Activated CD4-positive, alpha-beta memory T cell treated with anti-CD3 and anti-CD28 coated beads for 36 hours (primary cell): ENCODE measurements at regions not wholly inside any gene's neighbourhood (a gene's known extent, or its start where the extent isn't known, plus 50 kb on each side); places are given as distances from the start of the nearest gene placed in this dataset.

Experiments
- CTCF ChIA-PET: fragments of 350-600 bp; sonication (Branson Sonifier 250); formaldehyde crosslinking; loops from one replicate; lab custom pipeline; 2021; ENCODE audit warnings: antibody characterized with exemption, inconsistent platforms; lab: Charles Lee
- POLR2A ChIA-PET: fragments of 350-600 bp; sonication (Branson Sonifier 250); formaldehyde crosslinking; loops from one replicate; lab custom pipeline; 2021; ENCODE audit warnings: antibody characterized with exemption; lab: Charles Lee
- DNase-seq: peaks from one replicate; pipeline ENCODE4 v3.0.0-alpha.2; 2020
- H3K27ac Mint-ChIP-seq: one replicate; pipeline ENCODE4 v1.8.0; 2021; ENCODE audit warnings: mixed read lengths
- H3K27me3 Mint-ChIP-seq: one replicate; pipeline ENCODE4 v1.8.0; 2021; ENCODE audit warnings: mixed read lengths
- H3K36me3 Mint-ChIP-seq: one replicate; pipeline ENCODE4 v1.8.0; 2021; ENCODE audit warnings: mixed read lengths
- H3K4me1 Mint-ChIP-seq: one replicate; pipeline ENCODE4 v1.8.0; 2021; ENCODE audit warnings: low read depth, mixed read lengths
- H3K4me3 Mint-ChIP-seq: one replicate; pipeline ENCODE4 v1.8.0; 2021; ENCODE audit warnings: mild to moderate bottlenecking, mixed read lengths
- H3K9me3 Mint-ChIP-seq: one replicate; pipeline ENCODE4 v1.8.0; 2021; ENCODE audit warnings: mixed read lengths
- intact Hi-C: fragments of 100-400 bp; cut with micrococcal nuclease; formaldehyde crosslinking; loops from one replicate; pipeline ENCODE4 v1.15.1; 2023

DNA sequence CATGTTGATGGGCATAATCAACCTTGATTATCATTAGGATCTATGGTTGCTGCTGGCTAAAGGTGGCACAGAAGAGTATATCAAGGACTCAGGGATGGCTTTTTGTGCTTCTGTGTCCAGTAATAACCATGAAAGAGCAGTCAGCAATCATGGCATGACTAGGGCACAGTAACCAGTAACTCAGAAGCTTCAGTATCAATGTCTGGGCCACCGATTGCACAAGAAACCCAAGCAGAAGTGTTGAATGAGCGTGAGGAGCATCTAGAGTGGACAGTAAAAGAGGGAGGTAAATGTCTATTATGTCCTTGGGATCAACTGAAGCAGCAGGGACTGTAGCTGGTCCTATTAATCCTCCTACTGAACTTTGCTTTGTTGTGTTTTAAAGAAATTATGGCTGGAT is 81.5 kb upstream of the F13A1 start:
- Mint-ChIP-seq H3K4me1 (no peaks in the 10 kb centered on the region), H3K27ac (no peak overlapping the region), H3K36me3 (no peaks in the 10 kb centered on the region), H3K4me3 (no peak overlapping the region), H3K9me3 (no peaks in the 10 kb centered on the region), H3K27me3 (peaks cover 5% of the 10 kb centered on the region)
- intact Hi-C loops, result no loop called here
- ChIA-PET CTCF (no interaction called here), POLR2A (no interaction called here)
- DNase-seq, result no peak

DNA sequence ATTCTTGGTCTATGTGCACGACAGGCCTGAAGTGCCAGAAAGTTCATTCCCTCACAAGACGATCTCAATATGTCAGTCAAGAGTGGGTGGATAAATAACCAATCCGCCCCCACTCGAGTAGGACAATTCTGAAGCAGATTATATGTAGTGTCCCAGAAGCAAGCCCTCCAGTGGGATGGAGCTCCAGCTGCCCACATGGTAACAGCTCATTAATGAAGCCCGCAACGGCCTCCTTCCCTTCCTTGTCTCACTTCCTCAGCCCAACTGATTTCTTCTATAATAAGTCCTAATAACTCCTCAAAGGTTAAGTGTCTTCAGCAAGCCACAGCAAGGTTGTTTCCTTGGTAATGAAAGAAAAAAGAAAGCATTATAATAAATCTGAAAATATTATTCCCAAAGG is 82.1 kb upstream of the F13A1 start:
- Mint-ChIP-seq H3K36me3 (no peaks in the 10 kb centered on the region), H3K4me3 (no peak overlapping the region), H3K27me3 (peaks cover 5% of the 10 kb centered on the region), H3K4me1 (no peaks in the 10 kb centered on the region), H3K27ac (no peak overlapping the region), H3K9me3 (no peaks in the 10 kb centered on the region)
- ChIA-PET CTCF (no interaction called here), POLR2A (no interaction called here)
- DNase-seq, result no peak
- intact Hi-C loops, result no loop called here

- Mint-ChIP-seq H3K27ac (no peak overlapping the region), H3K4me1 (no peaks in the 10 kb centered on the region), H3K36me3 (no peaks in the 10 kb centered on the region), H3K4me3 (no peak overlapping the region), H3K9me3 (no peaks in the 10 kb centered on the region), H3K27me3 (peaks cover 6% of the 10 kb centered on the region)
- POLR2A ChIA-PET, result no interaction called here
- intact Hi-C loops, result no loop called here
- CTCF ChIA-PET, result no interaction called here
- DNase-seq, result no peak
Observed at GRCh38 chr6:6405031-6405430, 84.6 kb upstream of the F13A1 start.

GRCh38 chr6:6405997-6406714 is 85.7 kb upstream of the F13A1 start:
- DNase-seq, result no peak
- H3K36me3 Mint-ChIP-seq, result no peaks in the 10 kb centered on the region
- H3K27me3 Mint-ChIP-seq, result peaks cover 6% of the 10 kb centered on the region
- H3K9me3 Mint-ChIP-seq, result no peaks in the 10 kb centered on the region
- no peaks in the 10 kb centered on the region for H3K4me1 Mint-ChIP-seq
- no peak overlapping the region for H3K4me3 Mint-ChIP-seq
- POLR2A ChIA-PET, result no interaction called here
- no peak overlapping the region for H3K27ac Mint-ChIP-seq
- intact Hi-C loops, result no loop called here
- CTCF ChIA-PET, result no interaction called here

DNA sequence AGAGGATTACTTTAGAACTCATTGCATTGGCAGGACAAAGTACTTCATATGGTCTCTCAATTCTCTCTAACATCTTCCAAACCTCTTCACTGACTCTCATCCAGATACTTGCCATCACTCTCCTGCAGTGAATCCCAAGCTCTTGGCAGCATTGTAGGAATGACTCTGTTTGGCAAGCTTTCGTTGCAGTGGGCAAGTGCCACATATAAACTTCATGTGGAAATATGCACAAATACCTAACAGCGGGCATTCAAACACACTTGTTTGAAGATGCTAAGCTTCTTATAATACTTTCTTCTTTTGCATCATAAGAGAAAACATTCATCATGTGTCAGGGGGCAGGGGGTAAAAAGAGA is 86.2 kb upstream of the F13A1 start:
- Mint-ChIP-seq H3K4me1 (no peaks in the 10 kb centered on the region), H3K4me3 (no peak overlapping the region), H3K27me3 (peaks cover 6% of the 10 kb centered on the region), H3K9me3 (no peaks in the 10 kb centered on the region), H3K36me3 (no peaks in the 10 kb centered on the region), H3K27ac (no peak overlapping the region)
- intact Hi-C loops, result no loop called here
- CTCF ChIA-PET, result no interaction called here
- DNase-seq, result no peak
- POLR2A ChIA-PET, result no interaction called here

- H3K4me3 Mint-ChIP-seq, result no peak overlapping the region
- H3K9me3 Mint-ChIP-seq, result no peaks in the 10 kb centered on the region
- ChIA-PET CTCF (no interaction called here), POLR2A (no interaction called here)
- H3K4me1 Mint-ChIP-seq, result no peaks in the 10 kb centered on the region
- intact Hi-C loops, result no loop called here
- no peak overlapping the region for H3K27ac Mint-ChIP-seq
- no peaks in the 10 kb centered on the region for H3K36me3 Mint-ChIP-seq
- no peak for DNase-seq
- peaks cover 5% of the 10 kb centered on the region for H3K27me3 Mint-ChIP-seq
Observed at GRCh38 chr6:6407071-6407741, 86.7 kb upstream of the F13A1 start.

DNA sequence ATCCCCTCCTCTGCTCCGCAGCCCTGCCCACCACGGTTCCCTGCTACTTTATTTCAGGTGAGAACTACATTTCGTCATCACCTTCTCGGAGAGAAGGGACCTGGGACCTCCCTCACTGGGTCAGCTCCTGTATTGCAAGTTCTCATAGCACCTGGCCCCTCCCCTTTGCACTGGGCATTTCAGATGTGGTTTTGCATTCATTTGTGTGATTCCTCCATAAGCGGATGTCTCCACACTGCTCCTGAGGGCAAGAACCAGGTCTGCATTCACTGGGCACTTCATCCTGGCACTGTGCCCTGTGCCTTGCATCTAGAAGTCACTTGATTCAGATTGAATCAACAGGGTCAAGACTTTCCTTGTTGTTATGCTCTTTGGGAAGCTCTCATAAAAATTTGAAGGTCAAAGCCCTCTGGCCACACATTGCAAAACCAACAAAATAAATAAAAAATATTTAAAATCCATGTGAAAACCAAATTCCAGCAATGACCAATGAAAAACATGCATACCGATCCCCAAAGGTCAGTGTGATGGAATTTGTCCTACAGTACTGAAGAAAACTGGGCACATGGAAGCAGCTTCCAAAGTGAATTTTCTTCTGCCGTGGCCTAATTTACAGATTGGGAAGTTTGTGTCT is 89.1 kb upstream of the F13A1 start:
- ChIA-PET CTCF (no interaction called here), POLR2A (no interaction called here)
- intact Hi-C loops, result no loop called here
- no peak for DNase-seq
- H3K27ac Mint-ChIP-seq, result no peak overlapping the region
- no peaks in the 10 kb centered on the region for H3K9me3 Mint-ChIP-seq
- peaks cover 6% of the 10 kb centered on the region for H3K27me3 Mint-ChIP-seq
- no peak overlapping the region for H3K4me3 Mint-ChIP-seq
- no peaks in the 10 kb centered on the region for H3K4me1 Mint-ChIP-seq
- no peaks in the 10 kb centered on the region for H3K36me3 Mint-ChIP-seq

DNA sequence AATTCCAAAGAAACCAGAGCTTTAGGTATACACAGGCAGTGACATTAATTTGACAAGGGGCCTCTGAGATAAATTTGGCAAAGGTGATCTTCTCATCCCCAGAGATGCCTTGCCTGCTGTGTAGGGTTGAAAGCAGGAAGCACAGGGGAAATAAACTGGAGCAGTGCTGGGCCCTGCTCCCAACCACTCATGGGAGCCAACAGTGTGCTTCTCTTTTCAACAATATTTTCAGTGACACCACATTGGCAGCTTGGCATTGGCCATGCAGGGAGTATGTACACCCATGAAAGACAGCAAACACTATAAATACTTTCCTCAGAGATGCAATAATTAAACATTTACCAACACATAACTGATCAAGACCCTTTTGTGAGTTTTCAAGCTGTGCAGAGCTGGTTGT is 90.7 kb upstream of the F13A1 start:
- POLR2A ChIA-PET, result no interaction called here
- no peaks in the 10 kb centered on the region for H3K4me1 Mint-ChIP-seq
- H3K4me3 Mint-ChIP-seq, result no peak overlapping the region
- DNase-seq, result no peak
- H3K36me3 Mint-ChIP-seq, result no peaks in the 10 kb centered on the region
- peaks cover 6% of the 10 kb centered on the region for H3K27me3 Mint-ChIP-seq
- CTCF ChIA-PET, result no interaction called here
- H3K9me3 Mint-ChIP-seq, result no peaks in the 10 kb centered on the region
- H3K27ac Mint-ChIP-seq, result no peak overlapping the region
- intact Hi-C loops, result no loop called here

DNA sequence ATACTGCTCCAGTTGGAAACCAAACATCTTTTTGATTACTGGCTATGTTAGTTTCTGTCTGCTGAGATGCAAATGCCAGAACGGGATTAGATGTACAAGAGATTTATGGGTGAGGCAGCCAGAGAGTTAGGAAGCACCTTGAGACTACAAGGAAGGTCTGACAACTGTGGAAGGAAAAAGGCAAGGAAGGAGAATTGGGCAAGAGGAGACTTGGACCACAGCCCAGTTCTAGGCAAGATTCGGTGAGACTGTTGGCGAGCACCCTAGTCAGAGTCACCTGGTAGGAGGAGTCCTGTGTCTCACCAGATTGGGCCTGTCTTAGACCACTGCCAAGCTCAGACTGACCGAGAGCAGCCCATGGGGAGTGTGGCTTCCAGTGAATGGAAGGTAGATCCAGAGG is 91.8 kb upstream of the F13A1 start:
- DNase-seq, result no peak
- Mint-ChIP-seq H3K27me3 (peaks cover 6% of the 10 kb centered on the region), H3K9me3 (no peaks in the 10 kb centered on the region), H3K36me3 (no peaks in the 10 kb centered on the region), H3K4me1 (no peaks in the 10 kb centered on the region), H3K4me3 (no peak overlapping the region), H3K27ac (no peak overlapping the region)
- ChIA-PET POLR2A (no interaction called here), CTCF (no interaction called here)
- intact Hi-C loops, result no loop called here

GRCh38 chr6:6412700-6413099 is 92.2 kb upstream of the F13A1 start:
- CTCF ChIA-PET, result no interaction called here
- Mint-ChIP-seq H3K4me3 (no peak overlapping the region), H3K27ac (no peak overlapping the region), H3K36me3 (no peaks in the 10 kb centered on the region), H3K9me3 (no peaks in the 10 kb centered on the region), H3K4me1 (no peaks in the 10 kb centered on the region), H3K27me3 (peaks cover 6% of the 10 kb centered on the region)
- DNase-seq, result no peak
- intact Hi-C loops, result no loop called here
- POLR2A ChIA-PET, result no interaction called here

DNA sequence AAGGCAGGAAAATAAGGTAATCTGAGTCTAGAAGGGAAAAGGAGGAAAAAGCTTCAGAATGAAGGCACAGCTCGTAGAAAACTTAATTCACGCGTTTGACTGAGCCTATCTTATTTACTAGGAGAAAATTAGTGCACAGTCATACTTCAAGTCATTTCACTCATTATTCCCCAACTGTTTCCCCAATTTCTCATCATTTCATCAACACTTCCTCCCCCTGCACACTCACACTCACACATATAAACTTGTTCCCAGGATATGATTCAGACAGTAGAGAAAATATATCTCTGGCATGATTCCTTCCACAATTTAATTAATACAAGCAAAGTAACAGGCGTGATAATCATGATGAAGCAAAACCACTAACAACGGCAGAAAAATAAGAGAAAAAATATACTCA is 94.5 kb upstream of the F13A1 start:
- H3K9me3 Mint-ChIP-seq, result no peaks in the 10 kb centered on the region
- H3K27ac Mint-ChIP-seq, result no peak overlapping the region
- CTCF ChIA-PET, result no interaction called here
- POLR2A ChIA-PET, result no interaction called here
- H3K4me3 Mint-ChIP-seq, result no peak overlapping the region
- peaks cover 1% of the 10 kb centered on the region for H3K27me3 Mint-ChIP-seq
- intact Hi-C loops, result no loop called here
- no peaks in the 10 kb centered on the region for H3K36me3 Mint-ChIP-seq
- DNase-seq, result no peak
- H3K4me1 Mint-ChIP-seq, result no peaks in the 10 kb centered on the region

- Mint-ChIP-seq H3K27ac (no peak overlapping the region), H3K36me3 (no peaks in the 10 kb centered on the region), H3K27me3 (no peaks in the 10 kb centered on the region), H3K4me3 (no peak overlapping the region), H3K4me1 (no peaks in the 10 kb centered on the region), H3K9me3 (no peaks in the 10 kb centered on the region)
- intact Hi-C loops, result no loop called here
- DNase-seq, result no peak
- CTCF ChIA-PET, result no interaction called here
- POLR2A ChIA-PET, result no interaction called here
Observed at GRCh38 chr6:6417475-6417874, 97.0 kb upstream of the F13A1 start.

DNA sequence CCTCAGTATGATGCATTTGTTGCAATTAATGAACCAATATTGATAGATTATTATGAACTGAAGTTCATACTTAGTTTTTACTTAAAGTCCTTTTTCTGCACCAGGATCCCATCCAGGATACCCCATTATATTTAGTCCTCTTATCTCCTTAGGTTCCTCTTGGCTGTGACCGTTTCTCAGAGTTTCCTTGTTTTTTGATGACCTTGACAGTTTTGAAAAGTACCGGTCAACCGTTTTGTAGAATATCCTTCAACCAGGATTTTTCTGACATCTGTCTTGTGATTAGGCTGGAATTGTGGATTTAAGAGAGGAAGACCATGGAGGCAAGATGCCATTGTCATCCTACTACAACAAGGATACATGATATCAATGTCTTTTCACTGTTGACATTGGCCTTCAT is 98.0 kb upstream of the F13A1 start:
- ChIA-PET CTCF (no interaction called here), POLR2A (no interaction called here)
- intact Hi-C loops, result no loop called here
- no peaks in the 10 kb centered on the region for H3K4me1 Mint-ChIP-seq
- no peak for DNase-seq
- no peak overlapping the region for H3K27ac Mint-ChIP-seq
- peaks cover 4% of the 10 kb centered on the region for H3K27me3 Mint-ChIP-seq
- no peaks in the 10 kb centered on the region for H3K36me3 Mint-ChIP-seq
- peaks cover under 1% of the 10 kb centered on the region for H3K9me3 Mint-ChIP-seq
- no peak overlapping the region for H3K4me3 Mint-ChIP-seq
